Globus pallidus (tissue), 1 donor: ENCODE measurements at regions not wholly inside any gene's neighbourhood (a gene's known extent, or its start where the extent isn't known, plus 50 kb on each side); places are given as distances from the start of the nearest gene placed in this dataset.

Source experiments
- DNase-seq: peaks from one replicate; pipeline ENCODE4 v3.0.0-alpha.2; 2015; ENCODE audit warnings: low spot score

DNA sequence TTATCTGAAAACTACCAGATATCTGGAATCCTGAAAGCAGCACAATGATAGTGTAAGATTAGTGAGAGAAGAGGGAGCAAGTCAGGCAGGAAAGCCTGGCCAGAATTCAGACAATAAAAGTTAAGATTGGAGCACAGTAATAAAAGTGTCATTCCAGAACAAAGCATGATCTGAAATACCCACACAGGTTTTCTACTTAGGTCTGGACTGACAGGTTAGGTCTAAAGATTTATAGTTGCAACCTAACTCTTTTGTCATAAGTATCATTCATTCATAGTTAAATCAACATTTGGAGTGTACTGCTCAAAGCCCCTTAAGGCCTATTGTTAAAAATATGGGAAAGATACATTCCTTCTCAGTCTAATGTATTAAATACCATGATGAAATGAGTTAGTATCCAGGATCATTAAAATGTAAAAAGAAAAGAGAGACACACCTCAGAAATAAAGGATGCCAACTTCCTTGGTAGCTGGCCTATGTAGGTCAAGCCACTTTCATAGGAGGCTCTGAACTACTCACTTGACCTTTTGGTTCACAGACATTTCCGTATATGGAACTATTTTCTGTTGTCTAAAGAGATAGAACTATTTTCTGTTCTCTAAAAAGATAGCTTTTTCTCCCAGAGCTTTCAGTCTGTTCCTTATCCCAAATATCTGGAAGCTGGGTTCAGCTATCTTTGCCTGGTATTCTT, 105.2 kb downstream of the FAS start:
- no peak for DNase-seq

DNA sequence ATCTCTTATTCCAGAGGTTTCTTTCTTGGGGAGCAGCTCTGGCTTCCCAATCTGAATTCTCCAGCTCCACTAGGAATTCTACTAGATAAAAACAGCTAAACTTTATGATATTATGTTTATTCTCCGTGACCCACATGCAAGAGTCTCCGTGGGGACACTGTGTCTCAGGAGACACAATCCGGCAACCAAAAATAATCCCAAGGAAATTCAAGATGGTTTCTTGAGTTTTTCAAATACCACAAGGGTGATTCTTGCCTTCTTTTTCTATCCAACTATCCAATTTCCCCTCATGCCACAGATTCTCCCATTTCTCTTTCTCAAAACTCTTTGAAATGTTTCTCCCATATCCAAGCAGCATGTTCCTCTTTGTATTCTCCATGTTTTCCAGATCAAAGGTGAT, 103.1 kb downstream of the FAS start:
- no peak for DNase-seq

DNA sequence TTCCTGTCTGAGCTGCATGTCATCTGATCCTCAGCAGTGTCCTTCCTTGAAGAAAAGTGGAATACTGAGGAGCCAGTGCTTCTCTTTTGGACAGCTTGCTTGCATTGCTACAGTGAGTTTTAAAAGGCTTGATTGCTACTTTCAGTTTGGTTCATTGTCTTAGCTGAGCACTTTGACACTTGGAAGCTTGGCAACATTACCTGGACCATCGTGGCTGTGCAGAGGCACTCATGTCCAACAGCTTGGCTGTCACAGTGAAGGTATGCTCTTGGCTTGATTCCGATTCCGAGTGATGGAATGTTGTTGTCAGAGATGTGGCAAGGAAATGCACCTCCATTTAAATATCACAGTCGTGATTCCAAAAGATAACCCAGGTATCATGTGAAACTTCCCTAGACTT, 102.4 kb downstream of the FAS start:
- no peak for DNase-seq

DNA sequence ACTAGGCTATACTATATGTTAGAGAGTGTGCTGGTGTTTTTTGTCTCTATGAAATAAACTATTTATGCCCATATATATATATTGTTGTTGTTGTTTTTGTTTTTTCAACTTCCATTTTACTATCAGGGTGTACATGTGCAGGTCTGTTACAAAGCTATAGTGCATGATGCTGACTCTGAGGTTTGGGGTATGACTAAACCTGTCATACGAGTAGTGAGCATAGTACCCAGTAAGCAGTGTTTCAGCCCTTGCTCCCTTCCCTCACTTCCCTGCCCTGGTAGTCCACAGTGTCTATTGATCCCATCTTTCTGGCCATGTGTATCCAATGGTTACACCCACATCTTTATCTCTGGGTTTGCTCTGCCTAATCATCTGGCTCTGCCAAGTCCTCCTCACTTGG, 101.8 kb downstream of the FAS start:
- no peak for DNase-seq

DNA sequence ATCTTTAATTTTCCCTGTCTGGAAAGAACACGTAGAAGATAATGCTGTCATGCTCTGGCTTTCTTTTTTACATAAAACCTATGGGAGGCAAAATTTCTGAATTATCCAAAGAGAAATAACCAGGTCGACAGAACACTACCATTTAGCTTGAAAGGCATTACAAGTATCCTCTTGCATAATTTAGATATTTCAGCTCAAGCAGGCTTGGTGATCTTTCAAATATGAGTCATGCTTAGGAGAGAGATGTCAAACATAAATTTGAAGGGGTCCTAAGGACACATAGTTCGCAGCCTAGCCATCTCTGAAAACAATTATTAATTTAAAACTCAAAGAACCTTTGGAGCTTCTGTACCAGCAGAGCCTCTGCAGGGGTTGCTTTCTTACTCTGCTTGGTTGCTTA, 100.9 kb downstream of the FAS start:
- no peak for DNase-seq

DNA sequence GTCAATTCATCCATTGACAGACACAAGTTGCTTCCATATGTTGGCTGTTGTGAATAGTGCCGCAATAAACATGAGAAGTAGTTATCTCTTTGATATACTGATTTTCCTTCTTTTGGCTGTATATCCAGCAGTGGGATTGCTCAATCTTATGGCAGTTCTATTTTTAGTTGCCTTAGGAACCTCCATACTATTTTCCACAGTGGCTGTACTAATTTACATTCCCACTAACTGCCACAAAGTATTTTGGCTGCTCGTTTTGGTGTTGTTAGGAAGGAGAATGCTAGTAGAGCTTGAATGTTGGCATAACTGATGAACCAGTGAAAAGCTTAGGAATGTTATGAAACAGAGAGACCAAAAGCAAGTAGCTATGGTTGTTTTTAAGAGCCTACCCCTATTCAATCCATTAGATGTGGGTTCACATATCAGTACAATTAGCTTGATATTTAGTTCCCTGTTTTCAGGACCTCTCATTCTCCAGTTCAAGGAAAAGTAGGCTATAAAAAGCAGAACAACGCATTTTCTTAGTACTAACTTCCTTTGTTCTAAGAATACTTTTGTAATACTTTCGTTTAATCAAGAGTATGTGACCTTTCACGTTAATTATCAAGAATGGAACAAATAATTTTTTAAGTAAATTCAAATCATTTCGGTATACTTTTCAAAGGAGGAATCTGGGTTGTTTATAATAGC, 100.3 kb downstream of the FAS start:
- peak; percentile 23 for DNase-seq

DNA sequence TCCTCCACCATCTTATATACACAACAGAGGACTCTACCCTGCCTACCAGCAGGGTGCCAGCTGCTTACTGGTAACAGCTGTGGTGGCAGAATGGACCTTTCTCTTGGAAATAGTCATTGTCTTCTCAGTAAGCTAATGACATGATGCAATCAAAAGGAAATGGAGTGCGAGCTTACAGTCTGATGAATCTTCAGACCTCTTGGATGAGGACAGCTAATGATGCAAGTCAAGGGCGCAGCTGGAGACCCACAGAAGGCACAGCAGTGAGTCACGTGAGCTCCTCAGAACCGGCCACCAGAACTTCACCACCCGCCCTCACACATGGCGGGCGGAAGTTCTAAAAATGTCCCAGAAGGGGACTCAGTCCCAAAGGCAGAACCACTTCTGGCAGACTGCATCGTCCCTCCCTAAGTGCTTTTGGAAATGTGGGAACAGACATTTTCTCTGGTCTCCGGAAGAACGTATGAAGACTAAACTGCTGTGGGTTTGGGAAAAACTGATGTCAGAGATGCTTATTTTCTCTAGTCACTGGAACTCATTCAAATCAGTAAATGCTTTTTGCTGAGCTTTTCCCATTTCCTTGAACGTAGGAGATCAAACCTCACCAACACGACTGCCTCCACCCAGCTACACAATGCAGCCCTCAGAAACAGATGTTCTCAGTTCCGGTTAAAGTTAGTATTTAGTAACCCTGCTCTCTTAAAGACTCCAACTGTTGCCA, 96.4 kb downstream of the FAS start:
- DNase-seq: peak; percentile 21

DNA sequence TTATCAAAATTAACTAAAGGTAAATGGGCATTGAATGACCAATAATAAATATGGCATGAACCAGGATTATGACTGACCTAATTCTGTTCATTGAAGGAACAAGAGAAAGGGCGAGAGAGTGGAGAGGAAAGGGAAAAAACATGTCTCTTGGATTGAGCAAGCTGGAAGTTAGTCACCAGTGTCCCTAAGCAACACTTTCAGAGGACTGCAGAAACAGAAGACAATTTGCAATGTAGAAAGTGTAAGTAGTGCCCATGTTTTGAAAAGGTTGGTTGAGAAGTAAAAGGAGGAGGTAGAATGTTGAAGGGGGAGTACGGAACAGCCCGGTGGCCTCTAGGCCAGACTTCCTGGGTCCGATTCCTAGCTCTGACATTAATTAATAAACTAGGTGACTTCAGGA, 94.6 kb downstream of the FAS start:
- no peak for DNase-seq

DNA sequence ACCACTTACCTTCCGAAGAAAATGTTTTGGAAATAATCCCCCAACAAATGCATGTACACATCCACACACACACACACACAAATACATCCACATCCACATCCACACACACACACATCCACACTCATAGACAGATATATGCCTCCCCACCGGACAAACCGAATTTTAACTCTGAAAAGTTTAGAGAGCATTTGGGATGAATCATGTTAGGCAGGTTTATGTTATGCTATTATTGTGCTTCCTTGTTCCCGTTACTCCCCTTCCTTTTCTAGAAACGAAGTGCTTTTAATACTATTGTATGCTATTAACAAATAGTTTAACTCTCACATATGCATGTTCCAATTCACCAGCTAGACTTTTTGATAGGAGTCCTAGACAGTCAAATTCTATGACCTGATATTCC, 91.5 kb downstream of the FAS start:
- no peak for DNase-seq

DNA sequence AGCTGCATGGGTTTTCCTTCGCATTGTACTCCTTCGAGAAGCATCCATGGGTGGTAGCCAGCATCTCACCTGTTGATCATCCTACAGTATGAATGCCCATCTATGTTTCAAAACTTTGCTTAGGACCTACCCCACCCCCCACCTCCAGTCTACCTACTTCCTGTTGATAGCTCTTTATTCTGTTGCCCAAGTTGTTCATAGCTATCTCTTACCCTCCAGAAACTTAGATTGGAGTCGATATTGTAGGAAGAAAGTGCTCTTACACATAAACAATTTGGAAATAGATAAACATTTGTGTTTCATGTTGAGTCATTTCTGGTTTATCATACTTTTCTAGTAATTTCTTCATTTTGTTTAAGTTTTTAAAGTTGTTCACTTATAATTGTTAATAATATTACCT, 90.1 kb downstream of the FAS start:
- no peak for DNase-seq

DNA sequence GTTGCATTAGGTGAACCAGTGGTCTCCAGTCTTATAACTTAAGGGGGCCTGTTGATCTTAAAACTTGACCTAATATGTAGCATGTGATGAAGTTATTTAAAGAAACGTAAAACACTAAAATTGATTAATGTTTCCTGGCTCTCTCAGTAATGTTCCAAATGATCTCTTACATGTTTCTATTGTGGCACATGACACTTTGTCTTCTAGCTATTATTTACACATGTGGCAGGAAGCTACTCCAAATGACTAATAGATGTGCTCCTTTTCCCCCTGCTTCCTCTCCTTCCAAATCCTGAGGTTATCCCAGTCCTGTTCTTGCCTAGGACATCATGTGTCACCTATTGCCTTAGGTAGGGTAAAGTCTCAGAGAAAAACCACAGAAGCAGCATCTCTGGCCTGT, 89.4 kb downstream of the FAS start:
- no peak for DNase-seq

DNA sequence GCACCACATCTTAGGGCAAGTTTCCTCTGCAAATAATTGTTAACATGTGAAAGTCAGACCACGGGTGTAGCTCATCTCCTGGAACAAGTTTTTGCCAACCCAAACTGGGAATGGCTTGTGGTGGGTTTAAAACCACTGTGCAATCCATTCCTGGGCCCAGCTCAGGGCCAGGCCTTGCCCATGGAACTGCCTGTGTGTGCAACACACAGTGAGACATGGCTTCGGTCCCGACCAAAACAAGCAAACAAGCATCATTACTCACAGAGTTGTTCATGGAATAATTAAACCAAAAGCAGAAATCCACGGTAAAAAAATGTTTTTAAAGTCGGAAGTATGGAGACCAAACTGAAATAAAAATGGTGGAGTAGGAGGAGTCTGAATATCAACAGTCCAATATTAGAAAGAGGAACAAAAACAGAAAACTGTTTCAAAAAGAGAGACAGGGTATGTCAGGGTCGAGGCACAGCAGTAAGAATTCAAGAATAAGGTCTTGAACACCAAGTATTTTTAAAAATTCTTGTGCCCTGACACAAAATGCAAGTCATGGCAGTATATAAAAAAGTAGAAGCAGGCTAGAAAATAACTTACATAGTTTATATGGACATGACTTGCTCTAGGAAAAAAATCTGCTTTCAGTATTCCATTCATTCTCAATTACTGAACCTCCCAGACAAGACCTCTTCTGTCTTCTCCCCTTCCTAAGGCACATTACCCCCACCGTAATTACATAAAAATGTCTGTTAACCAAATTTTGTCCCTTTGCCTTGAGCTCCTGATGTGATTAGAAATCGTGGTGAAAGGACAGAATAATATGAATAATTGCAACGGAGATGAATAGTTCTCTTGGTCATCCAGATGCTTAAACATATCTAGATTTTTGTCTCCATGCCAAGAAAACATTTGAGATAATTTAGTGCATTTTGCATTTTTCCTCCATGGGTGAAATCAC, 88.4 kb downstream of the FAS start:
- DNase-seq: no peak

DNA sequence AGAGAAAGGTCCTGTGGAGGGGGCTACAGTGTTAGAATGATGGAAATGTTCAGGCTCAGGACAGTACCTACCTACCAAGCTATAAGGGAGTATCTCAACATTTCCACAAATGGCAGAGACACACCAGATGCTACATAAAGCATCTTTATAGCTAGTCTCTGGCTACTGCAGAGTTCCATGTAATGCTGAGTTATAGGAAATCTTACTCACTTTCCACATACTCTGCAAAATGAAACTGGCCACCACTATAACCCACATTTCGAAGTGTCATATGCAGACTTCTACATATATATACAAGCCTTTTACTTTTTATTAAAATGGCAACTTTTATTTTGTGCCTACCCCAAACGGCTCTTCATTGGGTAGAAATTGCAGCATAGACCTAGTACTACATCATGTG, 85.5 kb downstream of the FAS start:
- no peak for DNase-seq

DNA sequence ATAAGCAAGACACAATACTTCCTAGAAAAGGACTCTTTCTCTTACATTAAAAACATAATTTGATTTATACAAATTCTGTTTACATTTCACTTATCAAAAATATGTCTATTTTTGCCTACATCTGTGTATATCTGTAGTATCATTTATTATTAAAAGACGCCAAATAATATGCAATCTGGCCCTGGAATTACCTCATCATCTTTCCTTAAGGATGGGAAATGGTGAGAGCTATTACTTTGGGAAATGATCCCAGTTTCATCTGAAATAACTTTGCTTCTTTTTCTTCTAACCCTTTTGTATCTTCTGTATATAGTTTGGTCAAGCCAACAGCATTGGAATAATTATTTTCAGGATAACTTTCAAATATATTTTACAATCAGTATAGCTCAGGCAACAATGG, 85.0 kb downstream of the FAS start:
- no peak for DNase-seq

DNA sequence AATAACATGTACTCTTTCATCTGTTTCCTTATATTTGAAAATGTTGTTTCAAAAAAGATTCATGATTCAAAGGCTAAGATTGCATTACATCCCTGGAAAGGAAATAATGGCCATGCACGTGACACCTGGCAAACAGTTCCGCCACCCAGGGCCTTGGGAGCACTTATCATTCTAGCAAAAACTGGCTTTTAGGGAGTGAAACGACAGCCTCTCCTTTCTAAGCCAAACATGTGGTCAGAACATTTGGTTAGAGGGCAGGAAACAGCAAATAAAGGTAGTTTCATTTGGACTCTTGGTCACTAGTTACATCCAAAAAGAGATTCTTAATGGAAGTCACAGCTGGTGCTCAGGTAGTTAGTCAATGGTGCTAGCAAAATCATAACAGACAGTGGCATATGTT, 83.5 kb downstream of the FAS start:
- no peak for DNase-seq

DNA sequence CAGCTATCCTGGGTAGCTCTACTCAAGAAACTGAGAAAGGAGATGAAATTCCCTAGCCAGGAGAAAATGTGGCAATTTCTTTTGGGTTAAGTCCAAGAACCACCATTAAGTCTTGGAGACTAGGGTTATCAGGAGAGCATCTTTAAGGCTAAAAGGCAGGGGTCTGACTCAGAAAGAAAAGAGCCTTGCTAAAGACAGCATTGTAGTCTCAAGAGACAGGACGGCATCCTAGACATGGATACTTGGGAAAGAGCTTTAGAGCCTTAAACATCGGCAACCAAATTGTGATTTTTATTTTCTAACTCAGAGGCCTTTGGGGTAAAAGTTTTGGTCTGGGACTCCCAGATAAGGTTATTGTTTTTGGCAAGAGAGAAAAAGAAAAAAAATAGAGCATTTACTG, 83.1 kb downstream of the FAS start:
- DNase-seq: no peak

DNA sequence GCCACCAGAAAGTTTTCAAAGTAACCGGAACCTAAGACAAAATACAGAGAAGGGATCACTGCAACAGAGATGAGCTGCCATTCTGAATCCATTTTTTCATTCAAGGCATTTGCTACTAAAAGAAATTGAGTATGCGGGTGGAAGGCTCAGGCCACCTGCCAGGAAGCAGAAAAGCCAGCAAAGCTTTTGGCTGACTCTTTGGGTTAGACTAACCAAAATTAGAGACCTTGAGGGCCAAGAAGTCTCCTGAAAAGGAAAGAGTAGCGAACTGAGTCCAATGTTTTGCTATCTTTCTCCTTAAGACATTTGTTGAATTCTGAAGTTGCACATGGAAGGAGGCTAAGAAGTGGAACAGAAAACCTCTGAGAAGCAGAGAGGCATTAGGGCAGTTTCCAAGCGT, 79.0 kb downstream of the FAS start:
- no peak for DNase-seq
